Superior temporal gyrus (tissue), 1 donor: ENCODE measurements at regions not wholly inside any gene's neighbourhood (a gene's known extent, or its start where the extent isn't known, plus 50 kb on each side); places are given as distances from the start of the nearest gene placed in this dataset.

Experiments
- DNase-seq: peaks from one replicate; pipeline ENCODE4 v3.0.0-alpha.2; 2016; ENCODE audit errors: extremely low spot score

DNA sequence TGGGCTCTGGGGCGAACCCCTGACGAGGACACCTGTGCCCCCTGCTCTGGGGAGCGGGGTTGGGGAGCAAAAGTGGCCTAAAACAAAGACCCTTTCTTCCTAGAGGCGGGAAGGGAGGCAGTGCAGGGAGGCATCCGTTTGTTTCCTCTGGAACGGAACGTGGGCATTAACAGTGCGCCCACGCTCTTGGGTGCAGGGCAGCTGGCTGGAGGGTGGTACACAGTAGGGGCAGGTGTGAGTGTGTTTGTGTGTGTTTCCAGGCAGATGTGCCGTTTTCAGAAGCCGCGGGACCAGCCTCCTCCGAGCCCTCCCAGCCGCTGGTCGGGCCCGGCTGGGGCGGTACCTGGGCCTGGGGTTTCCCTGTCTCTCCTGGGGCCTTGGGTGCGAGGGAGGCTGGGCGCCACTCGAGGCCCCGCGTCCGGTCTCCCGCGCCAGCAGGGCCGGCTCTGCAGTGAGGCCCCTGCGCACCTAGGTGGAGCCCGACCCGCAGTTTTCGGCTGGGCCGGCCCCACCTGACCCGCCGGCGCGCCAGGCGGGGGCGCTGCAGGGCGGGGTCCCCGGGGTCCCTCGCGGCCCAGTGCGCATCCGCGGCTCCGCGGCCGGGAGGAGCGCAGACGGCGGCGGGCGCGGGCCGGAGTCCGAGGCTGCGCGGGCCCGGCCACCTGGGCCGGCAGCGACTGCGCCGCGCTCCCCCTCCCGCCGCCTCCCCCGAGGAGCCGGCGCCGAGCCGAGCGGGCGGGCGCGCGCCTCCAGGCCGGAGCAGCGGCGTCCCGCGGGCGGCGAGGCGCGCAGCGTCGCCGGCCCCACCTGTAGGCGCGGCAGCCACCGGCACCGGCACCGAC, 1252.7 kb downstream of the BRD1 start:
- DNase-seq: peak; percentile 57

DNA sequence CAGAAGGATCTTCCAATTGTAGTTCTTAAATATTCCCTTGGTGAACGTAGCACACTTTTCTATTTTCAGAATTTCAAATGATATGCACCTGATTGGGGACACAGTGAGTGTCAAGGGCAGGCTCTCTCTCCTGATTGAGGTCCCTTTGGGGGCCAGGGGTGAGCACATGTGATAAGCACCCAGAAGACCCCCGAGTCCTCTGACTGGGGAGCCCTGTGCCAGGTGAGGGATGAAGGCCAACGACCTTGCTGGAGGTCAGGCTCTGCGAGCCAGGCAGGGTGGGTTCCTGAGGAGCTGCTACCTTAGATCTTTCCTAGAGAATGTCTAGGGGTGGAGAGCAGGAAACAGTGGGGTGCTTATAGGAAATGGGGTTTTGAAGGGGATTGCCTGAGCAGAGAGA, 1253.9 kb downstream of the BRD1 start:
- no peak for DNase-seq

DNA sequence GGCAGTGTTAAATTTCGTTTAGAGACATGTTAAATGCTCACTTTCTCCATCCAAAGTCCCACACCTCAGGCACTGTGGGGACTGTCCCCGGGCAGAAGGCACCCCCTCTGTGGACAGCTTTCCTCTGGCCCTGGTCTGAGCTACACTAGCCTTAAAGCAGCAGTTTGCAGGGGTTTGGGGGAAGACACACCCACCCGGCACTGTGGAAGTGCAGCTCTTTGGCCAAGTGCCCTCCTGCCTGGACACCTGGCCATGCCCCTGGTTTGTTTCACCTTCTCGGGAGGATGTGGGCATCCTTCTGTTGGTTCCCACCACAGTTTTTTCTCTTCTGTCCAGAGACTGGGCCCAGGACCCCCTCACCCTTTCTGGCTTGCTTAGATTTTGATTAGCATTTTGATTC, 1254.7 kb downstream of the BRD1 start:
- no peak for DNase-seq

DNA sequence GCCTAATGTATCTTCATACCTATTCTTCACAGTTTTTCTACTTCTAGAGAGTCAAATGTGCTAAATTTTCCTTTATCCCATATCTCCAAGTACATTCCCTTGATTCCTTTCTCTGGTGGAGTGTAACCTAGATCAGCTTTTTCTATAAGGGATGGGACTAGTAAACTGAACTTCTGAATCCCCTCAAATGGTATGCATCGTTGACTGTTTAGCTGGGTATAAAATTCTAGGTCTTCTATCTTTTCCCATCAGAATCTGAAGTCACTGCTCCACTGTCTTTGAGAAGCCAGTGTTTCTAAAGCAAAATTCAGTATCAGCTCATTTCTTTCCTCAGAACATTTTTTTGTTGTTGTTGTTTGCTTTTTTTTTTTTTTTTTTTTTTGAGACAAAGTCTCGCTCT, 1256.8 kb downstream of the BRD1 start:
- no peak for DNase-seq

DNA sequence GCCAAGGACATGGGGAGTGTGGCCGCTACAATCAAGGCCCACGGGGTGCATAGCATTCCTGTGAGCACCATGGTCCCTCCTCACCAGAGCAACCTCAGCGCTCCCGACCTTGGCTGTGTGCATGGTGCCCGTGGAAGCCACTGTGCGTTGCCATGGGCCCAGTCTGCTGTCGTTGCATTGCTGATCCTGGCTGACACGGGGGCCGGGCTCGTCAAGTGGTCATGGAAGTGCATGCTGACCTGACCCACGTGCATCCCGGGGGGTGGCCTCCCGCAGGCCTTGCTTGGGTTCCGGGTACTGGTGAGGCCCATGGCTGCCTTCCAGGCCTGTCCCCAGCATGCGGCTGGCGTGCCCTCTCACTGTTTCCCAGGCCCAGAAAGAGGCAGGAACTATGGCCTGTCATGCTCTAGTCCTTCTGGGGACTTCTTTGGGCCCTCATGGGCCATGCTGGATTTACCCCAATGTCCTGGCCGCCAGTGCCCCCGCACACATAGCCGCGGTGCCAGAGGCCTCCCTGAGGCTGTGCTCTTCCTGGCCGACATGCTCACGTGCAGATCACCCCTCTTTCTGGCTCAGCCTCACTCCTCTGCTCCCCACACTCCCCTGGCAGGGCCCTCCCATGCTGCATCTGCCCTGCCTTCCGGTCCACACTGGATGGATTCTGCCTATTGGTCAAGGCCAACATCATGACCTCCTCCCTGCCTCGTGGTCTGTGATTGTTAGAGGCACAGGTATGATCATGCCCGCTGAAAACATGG, 1258.0 kb downstream of the BRD1 start:
- no peak for DNase-seq

DNA sequence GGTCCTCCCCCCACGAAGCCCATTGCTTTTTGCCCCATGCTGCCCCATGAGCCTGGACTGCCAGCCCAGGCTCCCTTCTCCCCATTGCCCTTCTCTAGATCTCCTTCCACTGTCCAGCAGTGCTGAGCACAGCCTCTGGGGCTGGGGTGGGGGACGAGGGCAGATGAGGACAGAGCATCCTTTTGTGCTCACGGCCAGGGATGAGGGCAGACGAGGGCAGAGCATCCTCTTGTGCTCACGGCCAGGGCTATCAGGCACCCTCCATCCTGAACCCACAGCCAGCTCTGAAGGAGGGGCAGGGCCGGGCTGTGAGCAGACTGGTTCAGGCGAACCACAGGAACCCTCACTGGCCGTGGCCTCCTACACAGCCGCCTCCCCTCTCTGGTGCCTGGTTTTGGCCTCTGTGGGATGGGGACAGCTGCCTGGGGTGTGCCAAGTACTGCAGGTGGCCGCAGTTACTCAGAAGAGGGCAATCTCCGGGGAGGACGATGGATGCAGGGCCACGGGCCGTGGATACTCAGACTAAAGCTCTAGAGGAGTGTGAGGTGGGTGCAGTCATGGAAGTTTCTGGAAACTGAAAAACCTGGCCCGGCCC, 1258.8 kb downstream of the BRD1 start:
- DNase-seq: peak; percentile 72

DNA sequence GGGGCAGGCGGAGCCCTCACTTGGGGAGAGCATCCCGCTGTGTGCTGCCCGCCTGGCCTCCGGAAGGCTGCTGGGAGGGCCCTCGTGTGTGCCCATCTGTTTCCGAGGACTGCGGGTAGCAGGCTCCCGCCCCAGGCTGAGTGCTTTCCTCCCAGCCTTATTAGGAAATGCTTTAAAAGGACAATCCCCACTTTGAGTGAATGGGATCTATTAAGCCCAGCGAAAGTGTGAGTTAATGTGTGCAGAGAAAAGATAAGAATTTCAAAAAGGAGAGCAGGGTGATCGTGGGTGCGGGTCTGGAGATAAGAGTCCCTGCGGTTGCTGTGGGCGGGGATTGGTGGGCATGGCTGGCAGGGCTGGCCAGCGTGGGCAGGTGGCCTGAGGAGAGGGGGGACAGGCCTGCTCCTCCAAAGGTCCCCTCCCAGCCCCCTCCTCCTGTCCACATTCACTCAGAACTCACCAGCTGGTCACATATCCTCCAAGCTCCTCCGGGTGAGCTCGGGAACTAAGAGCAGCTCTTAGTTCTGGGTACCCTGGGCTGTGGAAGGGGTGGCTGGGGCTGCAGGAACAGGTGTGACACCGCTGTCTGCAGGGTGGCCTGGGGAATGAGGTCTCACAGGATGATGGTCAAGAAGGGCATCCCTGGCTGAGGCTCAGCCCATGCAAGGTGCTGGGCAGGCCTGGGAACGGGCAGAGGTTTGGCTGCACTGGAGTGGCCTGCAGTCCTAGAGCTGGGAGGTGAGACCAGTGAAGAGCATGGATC, 1260.3 kb downstream of the BRD1 start:
- DNase-seq: no peak

DNA sequence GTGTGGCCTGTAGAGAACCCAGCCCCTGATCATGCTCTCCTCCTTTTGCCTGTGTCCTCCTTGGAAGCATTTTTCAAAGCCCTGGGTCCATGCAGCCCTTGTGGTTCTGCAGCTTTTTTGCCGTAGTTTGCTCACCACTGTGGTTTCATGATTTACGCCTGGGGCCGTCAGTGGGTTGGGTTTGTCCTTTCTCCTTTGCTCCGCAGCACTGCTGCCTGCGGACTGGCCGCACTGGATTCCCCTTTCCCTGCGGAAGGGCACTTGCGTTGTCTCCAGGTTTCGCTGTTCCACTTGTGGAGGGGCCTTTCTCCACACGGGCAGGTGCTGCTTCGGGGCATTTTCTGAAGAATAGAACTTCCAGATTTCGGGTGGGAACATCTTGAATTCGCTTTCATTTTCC, 1260.9 kb downstream of the BRD1 start:
- DNase-seq: no peak

DNA sequence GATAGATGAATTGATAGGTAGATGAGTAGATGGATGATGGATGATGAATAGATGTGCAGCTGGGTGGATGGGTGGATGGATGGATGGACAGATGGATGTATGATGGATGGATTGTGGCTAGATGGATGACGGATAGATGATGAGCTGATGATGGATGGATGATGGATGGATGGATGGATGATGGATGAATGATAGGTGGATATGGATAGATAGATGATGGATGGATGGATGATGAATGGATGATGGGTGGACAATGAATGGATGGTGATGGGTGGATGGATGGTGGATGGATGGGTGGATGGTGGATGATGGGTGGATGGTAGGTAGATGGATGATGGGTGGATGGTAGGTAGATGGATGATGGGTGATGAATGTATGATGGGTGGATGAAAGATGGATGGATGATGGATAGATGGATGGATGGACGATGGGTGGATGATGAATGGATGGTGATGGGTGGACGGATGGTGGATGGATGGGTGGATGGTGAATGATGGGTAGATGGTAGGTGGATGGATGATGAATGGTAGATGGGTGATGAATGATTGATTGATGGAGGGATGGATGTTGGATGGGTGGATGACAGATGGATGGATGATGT, 1261.7 kb downstream of the BRD1 start:
- DNase-seq: no peak

DNA sequence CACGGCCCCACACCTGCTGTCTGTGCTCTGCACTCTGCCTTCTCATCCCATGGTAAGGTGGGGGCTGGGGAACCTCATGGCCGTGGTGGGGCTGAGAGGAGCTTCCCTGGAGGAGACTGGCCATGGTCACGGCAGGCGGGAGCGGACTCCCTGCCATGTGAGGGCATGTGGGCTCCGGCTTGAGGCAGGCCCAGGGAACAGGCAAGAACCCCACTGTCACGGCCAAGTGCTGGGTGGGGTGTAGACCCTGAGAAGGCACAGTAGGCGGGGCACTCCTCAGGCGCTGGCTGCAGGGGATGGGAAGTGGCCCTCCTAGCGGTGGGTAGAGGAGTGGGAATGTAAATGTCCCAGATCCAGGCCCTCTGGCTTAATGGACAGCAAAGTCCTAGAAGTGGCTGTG, 1262.7 kb downstream of the BRD1 start:
- no peak for DNase-seq

DNA sequence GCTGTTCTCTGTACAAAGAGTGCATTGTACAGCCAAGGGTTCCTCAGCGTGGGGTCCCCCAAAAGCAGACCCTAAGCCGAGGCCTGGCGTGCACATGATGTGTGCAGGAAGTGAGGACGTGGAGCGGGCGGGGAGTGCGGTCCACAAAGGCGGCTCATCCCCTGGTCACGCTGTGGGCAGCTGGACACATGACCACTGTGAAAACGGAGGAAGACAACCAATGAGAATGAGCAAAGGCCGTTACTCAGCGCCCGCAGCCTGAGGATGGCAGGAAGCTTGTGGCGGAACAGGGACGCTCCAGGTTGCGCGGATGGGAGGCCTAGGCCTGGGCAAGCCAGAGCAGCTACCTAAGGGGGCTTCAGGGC, 1263.7 kb downstream of the BRD1 start:
- no peak for DNase-seq

DNA sequence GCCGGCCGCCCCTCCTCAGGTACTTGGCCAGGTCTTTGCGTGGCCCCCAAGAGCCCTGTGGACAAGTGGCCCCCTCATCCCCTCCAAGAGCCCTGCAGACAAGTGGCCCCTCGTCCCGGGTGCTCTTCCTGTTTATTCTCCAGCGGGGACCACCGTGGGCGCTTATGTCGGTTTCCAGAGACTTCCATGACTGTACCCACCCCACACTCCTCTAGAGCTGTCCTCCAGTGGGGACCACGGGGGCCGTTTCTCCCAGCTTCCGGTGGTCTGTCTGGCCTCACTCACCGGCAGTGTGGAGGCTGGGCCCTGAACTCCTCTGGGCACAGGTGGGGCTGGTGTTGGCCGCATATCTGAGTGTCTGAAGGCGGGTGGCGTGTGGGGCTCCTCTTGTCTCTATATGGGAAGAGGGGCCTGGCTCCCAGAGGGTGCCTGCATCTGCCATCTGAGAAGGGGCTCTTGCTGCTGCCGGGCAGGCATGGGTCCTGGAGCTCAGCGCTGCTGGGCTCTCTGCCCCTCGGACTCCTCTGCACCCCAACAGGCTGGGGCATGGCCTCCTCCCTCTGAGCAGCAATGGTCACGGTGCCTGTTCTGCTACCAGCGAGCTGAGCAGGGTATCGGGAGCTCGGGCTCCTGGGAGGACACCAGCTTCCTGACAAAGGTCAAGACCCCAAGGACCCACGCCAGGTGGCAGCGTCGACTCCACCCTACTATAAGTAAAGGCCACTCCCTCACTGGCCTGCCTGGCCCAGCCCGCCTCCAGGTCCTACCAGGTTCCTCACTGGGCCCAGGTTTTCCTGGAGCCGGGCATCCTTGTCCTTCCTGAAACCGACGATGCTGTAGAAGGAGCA, 1264.3 kb downstream of the BRD1 start:
- DNase-seq: no peak

DNA sequence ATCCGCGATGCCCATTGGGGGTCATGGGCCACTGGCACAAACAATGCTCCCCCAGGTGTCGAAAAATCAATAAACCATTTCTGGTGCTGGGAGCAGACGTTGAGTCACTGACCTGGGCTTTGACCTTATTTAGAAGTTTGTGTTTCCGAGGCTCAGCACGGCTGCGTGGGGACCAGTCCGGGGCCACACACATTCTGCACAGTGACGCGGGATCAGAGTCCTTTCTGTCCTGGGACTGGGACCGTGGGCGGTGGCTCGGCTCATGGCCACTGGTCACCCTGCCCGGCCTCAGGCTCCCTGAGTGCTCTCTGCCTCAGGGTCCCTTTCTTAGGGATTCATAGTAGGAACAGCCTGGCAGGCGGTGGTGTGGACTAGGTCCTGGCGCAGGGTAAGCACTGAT, 1266.0 kb downstream of the BRD1 start:
- DNase-seq: no peak

DNA sequence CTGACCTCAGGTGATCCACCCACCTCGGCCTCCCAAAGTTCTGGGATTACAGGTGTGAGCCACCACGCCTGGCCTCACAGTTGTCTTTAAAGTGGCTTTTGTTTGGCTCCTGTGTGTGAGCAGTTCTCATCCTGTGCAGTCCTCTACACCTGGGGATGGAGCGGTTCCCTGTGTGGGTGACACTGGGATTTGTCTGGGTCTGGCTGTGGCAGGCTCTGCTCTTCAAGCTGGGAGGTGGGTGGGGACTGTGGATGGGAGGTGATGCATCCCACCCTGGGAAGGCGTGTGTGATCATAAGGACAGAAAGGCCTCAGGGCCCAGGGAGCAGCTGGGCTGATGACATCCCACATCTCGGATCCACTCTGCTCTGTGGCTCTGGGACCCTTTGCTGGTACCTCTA, 1266.8 kb downstream of the BRD1 start:
- no peak for DNase-seq

DNA sequence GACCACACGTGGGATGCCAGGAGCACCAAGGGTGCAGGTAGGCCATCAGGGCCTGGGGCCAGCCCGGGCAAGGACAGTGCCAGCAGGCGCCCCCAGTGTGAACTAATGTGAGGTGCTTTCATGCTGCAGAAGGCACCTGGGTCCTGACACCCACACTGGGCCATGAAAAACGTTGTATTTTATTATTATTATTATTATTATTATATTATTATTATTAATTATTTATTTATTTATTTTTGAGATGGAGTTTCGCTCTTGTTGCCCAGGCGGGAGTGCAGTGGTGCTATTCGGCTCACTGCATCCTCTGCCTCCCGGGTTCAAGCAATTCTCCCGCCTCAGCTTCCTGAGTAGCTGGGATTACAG, 1267.3 kb downstream of the BRD1 start:
- DNase-seq: no peak

DNA sequence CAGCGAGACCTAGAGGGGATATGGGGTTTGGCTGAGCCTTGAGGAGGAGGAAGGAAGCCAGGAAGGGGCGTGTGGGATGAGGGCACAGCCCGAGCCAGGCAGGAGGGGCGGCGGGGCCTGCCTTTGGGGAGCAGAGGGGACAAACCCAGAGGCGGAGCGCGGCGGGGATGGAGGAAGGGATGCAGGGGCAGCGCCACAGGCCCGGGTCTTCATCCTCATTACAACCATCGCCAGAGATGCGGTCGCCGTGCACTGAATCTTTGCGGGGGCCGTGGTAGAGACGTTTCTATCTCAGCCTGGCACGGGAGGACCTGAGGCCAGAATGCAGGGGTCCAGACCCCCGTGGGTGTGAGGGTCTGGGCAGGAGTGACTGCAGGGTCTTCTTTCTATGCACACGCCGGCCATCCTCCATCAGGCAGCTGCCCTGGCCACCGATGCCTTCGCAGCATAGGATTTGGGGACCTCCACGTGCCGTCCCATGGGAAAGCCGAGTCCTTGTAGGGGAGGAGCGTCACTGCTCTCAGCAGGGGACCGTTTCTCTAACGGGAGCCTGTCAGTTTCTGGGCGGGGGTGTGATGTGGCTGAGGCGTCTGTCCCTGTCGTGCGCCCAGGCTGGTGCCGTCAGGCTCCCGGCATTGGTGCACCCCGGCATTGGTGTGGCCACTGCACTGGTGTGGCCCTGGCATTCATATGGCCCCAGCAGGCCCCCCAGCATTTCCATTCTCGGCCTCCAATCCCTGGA, 1267.9 kb downstream of the BRD1 start:
- DNase-seq: no peak

DNA sequence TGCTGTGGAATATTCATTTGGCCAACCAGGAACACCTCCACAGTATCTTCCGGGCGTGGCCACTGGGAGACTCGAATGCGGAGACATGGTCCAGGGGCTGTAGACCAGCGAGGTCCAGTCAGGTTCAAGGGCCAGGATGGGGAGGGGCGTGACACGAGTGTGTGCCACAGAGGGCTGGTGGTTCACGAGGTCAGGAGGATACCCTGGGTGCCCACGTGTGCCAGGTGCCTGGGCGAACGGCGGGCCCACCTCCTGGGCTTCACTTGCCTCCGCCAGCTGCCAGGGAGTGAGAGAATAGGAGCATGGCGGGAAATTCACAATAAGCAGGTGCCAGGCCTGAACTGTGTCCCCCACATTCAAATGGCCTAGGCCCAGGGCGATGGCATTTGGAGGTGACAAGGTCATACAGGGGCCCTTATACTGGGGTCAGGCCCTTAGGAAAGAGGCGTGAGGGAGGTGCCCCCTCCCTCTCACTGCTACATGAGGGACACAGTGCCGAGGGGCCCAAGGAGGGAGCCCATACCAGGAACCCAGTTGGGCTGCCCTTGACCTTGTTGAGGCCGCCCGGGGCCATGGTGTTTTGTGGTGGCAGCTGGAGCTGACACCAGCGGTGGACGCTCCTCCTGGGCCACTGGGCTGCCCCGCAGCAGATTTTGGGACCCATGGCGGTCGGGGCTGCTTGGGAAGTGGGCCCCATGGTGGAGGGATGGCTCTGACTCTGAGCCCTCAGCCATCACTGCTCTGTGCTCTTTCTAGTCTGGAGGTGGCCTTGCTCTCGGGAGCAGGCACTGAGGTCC, 1268.9 kb downstream of the BRD1 start:
- DNase-seq: no peak

DNA sequence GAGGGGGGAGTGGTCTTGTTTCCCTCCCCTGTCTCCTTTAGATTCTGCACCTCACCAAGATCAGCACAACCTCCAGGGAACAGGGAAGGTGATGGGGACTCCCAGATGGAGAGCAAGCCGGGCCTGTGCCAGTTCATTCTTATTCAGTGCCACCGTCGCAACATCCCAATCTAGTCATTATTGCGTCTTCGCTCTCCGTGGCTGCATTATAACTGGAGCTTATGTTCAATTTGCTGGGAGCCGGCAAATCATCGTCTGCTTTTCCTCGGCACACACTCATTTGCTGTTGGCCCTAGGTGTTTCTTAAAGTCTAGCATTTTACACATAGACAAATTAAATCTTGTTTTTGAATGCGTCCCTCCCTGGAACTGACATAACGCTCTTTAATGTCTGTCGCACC, 1269.7 kb downstream of the BRD1 start:
- DNase-seq: no peak

DNA sequence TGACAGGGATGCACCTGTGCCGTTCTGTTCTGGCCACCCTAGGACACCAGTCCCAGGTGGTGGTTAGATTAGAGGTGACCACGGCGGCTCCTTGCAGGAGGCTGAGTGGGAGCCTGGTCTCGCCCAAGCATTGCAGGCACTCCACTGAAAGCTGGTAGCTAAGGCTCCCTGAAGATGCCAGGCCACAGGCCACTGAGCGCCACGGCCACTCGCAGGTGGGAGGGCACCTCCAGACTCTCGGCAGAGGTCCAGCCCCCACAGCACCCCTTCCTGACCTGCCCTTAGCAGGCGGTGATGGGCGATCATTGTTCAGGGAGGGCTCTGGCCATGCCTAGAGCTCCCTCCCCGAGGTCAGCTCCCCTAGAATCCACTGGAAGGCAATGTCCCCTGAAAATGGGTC, 1270.2 kb downstream of the BRD1 start:
- DNase-seq: no peak
